ENCODE measurements at regions not wholly inside any gene's neighbourhood (a gene's known extent, or its start where the extent isn't known, plus 50 kb on each side); places are given as distances from the start of the nearest gene placed in this dataset.
A peak's percentile ranks its signal among the peaks of the same experiment; 100 is the strongest.

DNA sequence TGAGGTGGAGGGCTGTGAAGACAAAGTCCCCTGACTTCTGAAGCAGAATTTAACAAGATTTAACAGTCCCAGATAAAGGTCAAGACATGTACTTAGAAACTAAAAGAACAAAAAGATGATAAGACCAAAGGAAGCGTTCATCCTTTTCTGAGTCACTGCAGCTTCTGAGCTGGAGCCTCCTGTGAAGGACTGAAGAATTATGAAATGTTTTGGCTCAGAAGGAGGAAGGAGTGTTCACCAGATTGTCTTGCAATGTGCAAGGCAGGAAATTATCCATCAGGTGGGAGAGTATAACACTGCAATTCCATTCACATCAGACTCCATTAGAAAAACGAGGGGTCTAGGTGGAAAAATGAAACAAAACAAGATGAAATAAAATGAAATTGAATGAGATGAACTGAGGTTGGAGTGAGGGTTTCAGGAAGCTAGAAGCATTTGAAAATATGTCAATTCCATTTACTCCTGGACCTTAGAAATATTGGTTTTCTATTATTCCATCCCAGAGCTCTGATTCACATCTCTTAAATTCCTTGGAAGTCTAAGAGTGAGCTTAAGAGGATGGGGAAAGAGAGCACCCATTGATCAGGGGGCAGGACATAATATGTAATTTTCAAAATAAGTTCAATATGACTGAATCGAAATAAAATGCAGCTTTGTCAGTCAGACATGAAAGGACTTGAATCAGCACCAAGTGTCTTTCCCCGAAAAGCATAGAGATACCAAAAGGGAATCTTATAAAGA is 186.1 kb upstream of the LNX1 start:
- no peaks in the 10 kb centered on the region for H3K36me3 Mint-ChIP-seq (ENCODE audit: unreplicated experiment)
- no peak overlapping the region for H3K27ac Mint-ChIP-seq (ENCODE audit: unreplicated experiment)
- peaks cover 31% of the 10 kb centered on the region for H3K4me1 Mint-ChIP-seq (ENCODE audit: unreplicated experiment)
- H3K27me3 Mint-ChIP-seq (ENCODE audit: unreplicated experiment) = no peaks in the 10 kb centered on the region
- H3K4me3 Mint-ChIP-seq (ENCODE audit: unreplicated experiment) = no peak overlapping the region
- TF ChIP-seq, protein P1, sequence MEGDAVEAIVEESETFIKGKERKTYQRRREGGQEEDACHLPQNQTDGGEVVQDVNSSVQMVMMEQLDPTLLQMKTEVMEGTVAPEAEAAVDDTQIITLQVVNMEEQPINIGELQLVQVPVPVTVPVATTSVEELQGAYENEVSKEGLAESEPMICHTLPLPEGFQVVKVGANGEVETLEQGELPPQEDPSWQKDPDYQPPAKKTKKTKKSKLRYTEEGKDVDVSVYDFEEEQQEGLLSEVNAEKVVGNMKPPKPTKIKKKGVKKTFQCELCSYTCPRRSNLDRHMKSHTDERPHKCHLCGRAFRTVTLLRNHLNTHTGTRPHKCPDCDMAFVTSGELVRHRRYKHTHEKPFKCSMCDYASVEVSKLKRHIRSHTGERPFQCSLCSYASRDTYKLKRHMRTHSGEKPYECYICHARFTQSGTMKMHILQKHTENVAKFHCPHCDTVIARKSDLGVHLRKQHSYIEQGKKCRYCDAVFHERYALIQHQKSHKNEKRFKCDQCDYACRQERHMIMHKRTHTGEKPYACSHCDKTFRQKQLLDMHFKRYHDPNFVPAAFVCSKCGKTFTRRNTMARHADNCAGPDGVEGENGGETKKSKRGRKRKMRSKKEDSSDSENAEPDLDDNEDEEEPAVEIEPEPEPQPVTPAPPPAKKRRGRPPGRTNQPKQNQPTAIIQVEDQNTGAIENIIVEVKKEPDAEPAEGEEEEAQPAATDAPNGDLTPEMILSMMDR (IDR thresholded peaks at IDR 0.05) = no peak
- no peak for DNase-seq (ENCODE audit: extremely low spot score, unreplicated experiment)
- H3K9me3 Mint-ChIP-seq (ENCODE audit: unreplicated experiment) = no peaks in the 10 kb centered on the region

DNA sequence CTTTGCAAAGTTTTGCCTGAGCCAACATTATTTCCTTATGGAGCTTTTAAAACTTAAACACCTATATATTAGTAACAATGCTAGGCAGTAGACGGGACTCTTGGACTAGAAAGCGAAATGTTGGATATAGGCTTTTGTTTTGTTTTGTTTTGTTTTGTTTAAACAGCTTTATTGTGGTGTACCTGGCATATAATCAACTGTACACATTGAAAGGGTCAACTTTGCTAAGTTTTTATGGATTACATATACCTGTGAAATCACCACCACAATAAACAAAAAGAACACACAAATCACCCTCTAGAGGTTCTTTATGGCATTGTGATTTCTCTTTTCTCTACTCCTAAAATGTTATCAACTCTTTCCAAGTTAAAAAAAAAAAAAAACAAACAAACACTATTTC is 184.9 kb upstream of the LNX1 start:
- no peaks in the 10 kb centered on the region for H3K36me3 Mint-ChIP-seq (ENCODE audit: unreplicated experiment)

DNA sequence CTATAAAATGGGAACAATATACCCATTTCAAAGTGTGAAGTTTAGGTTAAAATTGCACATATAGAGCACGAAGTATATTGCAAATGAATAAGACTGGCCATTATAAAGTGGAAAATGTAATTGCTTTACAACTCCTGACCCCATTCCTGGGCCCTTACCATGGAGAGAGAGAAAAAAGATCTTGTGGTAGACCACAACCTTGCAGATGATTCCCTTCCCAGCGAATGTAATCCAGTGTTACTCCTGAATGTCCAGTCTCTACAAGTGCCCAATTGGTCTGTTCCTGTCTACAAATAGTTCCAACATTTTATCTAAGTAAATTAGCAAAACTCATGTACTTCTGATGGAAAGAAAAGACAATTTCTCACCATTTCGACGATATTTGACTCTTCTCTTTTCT is 184.1 kb upstream of the LNX1 start:
- Mint-ChIP-seq H3K4me1 (ENCODE audit: unreplicated experiment) (peaks cover 15% of the 10 kb centered on the region), H3K27ac (ENCODE audit: unreplicated experiment) (no peak overlapping the region), H3K27me3 (ENCODE audit: unreplicated experiment) (no peaks in the 10 kb centered on the region), H3K4me3 (ENCODE audit: unreplicated experiment) (no peak overlapping the region), H3K36me3 (ENCODE audit: unreplicated experiment) (no peaks in the 10 kb centered on the region), H3K9me3 (ENCODE audit: unreplicated experiment) (no peaks in the 10 kb centered on the region)
- TF ChIP-seq, protein P1 (IDR thresholded peaks at IDR 0.05) = no peak
- no peak for DNase-seq (ENCODE audit: extremely low spot score, unreplicated experiment)

More for the DNA sequence above, 184.9 kb upstream of the LNX1 start:
- no peak overlapping the region for H3K27ac Mint-ChIP-seq (ENCODE audit: unreplicated experiment)
- TF ChIP-seq, protein P1 (IDR thresholded peaks at IDR 0.05) = no peak
- no peaks in the 10 kb centered on the region for H3K27me3 Mint-ChIP-seq (ENCODE audit: unreplicated experiment)
- H3K4me3 Mint-ChIP-seq (ENCODE audit: unreplicated experiment) = no peak overlapping the region
- H3K9me3 Mint-ChIP-seq (ENCODE audit: unreplicated experiment) = no peaks in the 10 kb centered on the region
- peaks cover 18% of the 10 kb centered on the region for H3K4me1 Mint-ChIP-seq (ENCODE audit: unreplicated experiment)
- DNase-seq (ENCODE audit: extremely low spot score, unreplicated experiment) = no peak

DNA sequence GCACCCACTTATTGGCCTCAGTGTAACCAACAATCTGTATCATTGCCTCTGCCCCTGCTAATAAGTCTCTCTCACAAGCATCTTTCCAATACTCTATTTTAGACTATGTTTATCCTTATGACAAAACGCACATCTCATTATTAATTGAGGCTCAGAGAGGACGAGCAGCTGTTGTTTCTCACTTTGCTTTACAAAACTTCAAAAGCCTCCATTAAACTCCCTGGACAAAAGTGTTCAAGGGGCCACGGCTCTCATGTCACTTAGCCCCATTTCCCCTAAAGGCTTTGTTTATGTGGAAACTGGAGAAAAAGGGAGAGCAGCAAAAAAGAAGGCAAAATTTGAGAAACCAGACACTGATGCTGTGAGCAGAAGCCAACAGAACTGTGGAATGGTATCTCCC is 180.0 kb upstream of the LNX1 start:
- no peak for DNase-seq (ENCODE audit: extremely low spot score, unreplicated experiment)
- Mint-ChIP-seq H3K27me3 (ENCODE audit: unreplicated experiment) (no peaks in the 10 kb centered on the region), H3K9me3 (ENCODE audit: unreplicated experiment) (no peaks in the 10 kb centered on the region), H3K4me3 (ENCODE audit: unreplicated experiment) (no peak overlapping the region), H3K4me1 (ENCODE audit: unreplicated experiment) (peaks cover 12% of the 10 kb centered on the region), H3K36me3 (ENCODE audit: unreplicated experiment) (no peaks in the 10 kb centered on the region), H3K27ac (ENCODE audit: unreplicated experiment) (no peak overlapping the region)
- TF ChIP-seq, protein P1 (IDR thresholded peaks at IDR 0.05) = no peak

DNA sequence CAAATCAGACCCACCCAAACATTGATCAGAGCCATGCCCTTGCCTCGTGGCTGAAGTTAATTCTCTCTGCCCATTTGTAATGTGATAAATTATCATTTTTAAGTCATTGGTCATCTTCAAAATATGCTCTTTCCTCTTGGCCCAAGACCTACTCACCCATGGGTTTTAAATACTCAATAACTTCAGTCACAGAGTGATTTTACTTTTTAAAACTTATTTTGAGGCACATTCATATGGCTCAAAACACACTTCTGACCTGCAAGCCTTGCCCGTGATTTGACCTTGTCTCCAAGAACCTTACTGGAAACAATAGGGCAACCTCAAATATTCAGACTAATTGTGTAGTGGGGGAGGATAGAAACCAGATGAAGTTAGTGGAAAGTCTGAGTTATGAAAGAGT is 176.2 kb upstream of the LNX1 start:
- TF ChIP-seq, protein P1 (IDR thresholded peaks at IDR 0.05) = no peak
- DNase-seq (ENCODE audit: extremely low spot score, unreplicated experiment) = no peak

More for the DNA sequence above, 176.2 kb upstream of the LNX1 start:
- Mint-ChIP-seq H3K4me1 (ENCODE audit: unreplicated experiment) (peaks cover 33% of the 10 kb centered on the region), H3K27ac (ENCODE audit: unreplicated experiment) (peak overlapping the region; percentile 3), H3K9me3 (ENCODE audit: unreplicated experiment) (no peaks in the 10 kb centered on the region), H3K27me3 (ENCODE audit: unreplicated experiment) (no peaks in the 10 kb centered on the region), H3K4me3 (ENCODE audit: unreplicated experiment) (no peak overlapping the region), H3K36me3 (ENCODE audit: unreplicated experiment) (no peaks in the 10 kb centered on the region)
